Activated naive CD4-positive, alpha-beta T cell (primary cell): ENCODE measurements at regions not wholly inside any gene's neighbourhood (a gene's known extent, or its start where the extent isn't known, plus 50 kb on each side); places are given as distances from the start of the nearest gene placed in this dataset.
"Not testable (repeated sequence)": the region's sequence is repeated elsewhere in the genome, so short reads cannot be mapped to it uniquely, and the experiment has no call there.

Experiments used
- DNase-seq, 4 experiments: peaks; one replicate each; lab custom pipeline; 2025; lab: John Stamatoyannopoulos, UW

- DNase-seq, result no peak
Observed at GRCh38 chr2:192467953-192468660, 273.4 kb upstream of the TMEFF2 start.

DNA sequence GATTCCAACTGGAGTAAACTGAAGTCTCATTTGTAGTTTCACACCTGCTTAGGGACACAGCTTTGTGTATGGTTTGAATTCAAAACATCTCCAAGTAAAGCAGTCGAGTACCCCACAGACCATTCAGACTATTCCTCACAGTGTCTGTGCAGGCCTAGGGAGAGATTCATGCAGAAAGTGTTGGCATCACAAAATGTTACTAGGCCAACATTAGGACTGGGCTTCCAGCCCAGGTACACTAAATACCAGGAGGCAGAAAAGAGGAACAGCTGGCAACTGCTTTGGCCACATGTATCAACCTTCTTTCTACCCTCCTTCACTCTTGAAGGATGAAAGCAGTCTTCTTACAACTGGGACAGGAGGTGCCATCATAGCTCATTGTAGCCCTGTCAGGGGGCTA, 270.4 kb upstream of the TMEFF2 start:
- DNase-seq, result no peak

DNA sequence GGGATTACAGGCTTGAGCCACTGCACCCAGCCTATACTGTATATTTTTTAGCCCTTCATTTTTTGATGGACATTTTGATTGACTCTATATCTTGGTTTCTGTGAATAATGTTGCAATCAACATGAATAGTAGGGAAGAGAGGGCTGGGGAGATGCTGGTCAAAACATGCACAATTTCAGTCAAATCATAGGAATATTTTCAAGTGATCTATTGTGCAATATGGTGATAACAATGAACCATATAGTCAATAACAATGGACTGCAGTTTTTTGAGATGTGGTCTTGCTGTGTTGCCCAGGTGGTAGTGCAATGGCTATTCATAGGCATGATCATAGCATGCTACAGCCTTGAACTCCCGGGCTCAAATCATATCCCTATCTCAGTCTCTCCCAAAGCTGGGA, 264.7 kb upstream of the TMEFF2 start:
- no peak for DNase-seq

DNA sequence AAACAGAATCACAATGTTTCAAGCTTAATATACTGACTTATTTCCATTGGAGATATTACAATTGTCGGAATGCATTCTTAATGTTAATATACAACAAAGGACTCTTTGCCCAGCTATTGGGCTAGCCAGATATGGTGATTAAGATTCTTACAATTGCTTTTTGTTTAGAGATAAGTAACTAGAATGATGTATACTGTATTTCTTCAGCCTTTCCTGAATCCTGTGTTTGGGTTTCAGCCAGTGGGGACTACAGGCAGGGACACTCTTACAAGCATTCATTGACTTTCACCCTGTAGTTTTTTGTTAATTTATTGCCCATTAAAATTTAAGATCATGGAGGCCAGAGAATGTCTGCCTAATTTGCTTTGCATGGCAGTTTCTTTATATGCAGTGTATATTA, 254.1 kb upstream of the TMEFF2 start:
- DNase-seq, result no peak

- DNase-seq, result no peak
Observed at GRCh38 chr2:192444286-192444838, 249.6 kb upstream of the TMEFF2 start.

- no peak for DNase-seq
Observed at GRCh38 chr2:192443831-192444230, 249.1 kb upstream of the TMEFF2 start.

GRCh38 chr2:192438239-192438638, 243.5 kb upstream of the TMEFF2 start:
- no peak for DNase-seq

GRCh38 chr2:192437653-192438052, 242.9 kb upstream of the TMEFF2 start:
- DNase-seq, result no peak

DNA sequence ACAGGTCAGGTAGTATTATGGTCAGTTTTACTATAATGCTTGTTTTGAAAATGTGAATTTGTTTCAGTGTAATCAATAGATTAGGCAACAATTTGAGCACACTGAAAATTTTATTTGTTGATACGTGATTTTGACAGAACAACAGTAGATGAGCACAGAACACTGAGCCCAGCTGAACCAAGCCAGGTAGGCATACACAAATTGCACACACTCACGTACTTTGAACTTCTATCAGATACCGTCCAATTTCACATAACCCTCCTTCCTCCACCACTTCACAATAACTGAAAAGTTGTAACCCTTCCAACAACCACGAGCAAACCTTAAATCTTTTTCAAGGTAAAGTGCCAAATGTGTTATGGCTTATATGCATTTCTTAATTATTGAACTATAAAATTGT, 229.5 kb upstream of the TMEFF2 start:
- DNase-seq, result no peak

GRCh38 chr2:192419786-192420185, 225.1 kb upstream of the TMEFF2 start:
- DNase-seq, result no peak

GRCh38 chr2:192416060-192416459, 221.3 kb upstream of the TMEFF2 start:
- DNase-seq, result no peak

- no peak for DNase-seq
Observed at GRCh38 chr2:192414794-192415193, 220.1 kb upstream of the TMEFF2 start.

- peak in 1 of 4 experiments; percentile 0 for DNase-seq
Observed at GRCh38 chr2:192413812-192414681, 219.3 kb upstream of the TMEFF2 start.

GRCh38 chr2:192412866-192413265, 218.1 kb upstream of the TMEFF2 start:
- DNase-seq, result not testable (repeated sequence)

GRCh38 chr2:192412394-192412793, 217.7 kb upstream of the TMEFF2 start:
- DNase-seq, result no peak

GRCh38 chr2:192411755-192412154, 217.0 kb upstream of the TMEFF2 start:
- DNase-seq, result no peak

GRCh38 chr2:192410319-192410718, 215.6 kb upstream of the TMEFF2 start:
- no peak for DNase-seq

DNA sequence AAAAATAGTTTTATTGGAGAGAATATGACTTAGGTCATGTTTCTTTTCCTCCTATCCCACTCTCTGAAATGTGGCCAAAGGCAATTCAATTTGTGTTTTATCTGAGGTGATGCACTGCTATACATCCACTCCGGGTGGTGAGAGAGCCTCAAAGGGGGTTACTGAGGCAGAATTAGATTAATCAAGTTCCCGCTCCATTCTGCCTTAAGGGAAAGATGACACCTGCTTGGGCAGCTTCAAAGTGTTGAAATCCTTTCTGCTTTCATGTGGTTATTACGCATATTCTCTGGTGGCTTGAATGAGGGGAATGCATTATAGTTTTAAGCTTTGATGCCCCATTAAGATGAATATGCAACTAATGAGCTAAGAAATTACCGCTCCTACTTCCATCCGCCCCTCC, 213.0 kb upstream of the TMEFF2 start:
- no peak for DNase-seq

DNA sequence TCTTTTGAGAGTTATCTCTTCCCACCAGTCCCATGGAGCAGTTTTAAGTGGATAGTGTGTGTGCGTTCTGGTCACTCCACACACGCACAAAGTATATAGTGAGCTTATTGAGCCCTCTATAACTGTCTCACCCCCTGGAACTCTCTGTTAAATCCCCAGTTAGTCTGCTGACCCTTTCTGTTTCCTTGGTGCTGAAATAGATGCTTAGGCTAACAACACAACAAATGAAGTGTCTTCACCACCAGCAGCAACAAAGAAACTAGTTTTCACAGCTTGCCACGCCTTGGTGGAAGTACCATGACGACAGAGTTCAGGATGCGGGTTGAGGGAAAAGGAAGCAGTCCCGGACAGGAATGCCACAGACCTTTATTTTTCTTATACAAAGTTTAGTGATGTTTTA, 203.5 kb upstream of the TMEFF2 start:
- DNase-seq, result no peak

DNA sequence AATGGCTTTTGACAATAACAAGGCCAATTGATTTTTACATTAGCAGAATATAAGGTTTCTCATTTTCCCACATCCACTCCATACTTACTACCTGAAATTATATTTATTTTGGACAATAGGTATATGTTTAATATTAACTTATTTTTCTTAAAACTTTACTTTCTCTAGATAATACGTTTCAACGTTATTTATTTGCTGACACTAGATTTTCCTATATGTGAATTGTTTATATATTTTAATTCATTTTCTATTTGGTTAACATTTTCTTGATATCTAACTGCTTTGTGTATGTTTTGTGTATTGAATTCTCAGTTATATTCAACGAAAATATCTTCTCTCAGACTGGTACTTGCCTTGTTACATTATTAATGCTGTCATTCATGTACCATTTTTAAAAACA, 199.9 kb upstream of the TMEFF2 start:
- no peak for DNase-seq

- DNase-seq, result no peak
Observed at GRCh38 chr2:192391041-192391440, 196.3 kb upstream of the TMEFF2 start.

DNA sequence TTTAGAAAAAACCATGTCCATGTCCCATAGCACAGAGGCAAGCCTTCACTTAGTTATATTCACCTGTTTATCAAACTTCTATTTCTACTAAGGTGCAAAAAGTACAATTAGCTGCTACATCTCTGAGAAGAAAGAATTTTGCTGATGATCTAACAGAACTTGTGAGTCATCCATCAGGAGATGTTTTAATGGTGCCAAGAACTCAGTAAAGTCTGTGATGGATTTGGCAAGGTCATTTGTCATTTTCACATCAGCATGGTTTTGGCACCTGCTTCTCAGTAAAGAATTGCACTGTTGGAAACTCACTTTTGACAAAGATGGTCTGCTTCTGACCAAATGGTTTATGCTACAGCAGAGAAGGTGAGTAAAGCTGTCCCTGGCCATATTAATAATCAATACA, 195.7 kb upstream of the TMEFF2 start:
- DNase-seq, result no peak

GRCh38 chr2:192384191-192384590, 189.5 kb upstream of the TMEFF2 start:
- DNase-seq, result not testable (repeated sequence)
